ENCODE measurements at regions not wholly inside any gene's neighbourhood (a gene's known extent, or its start where the extent isn't known, plus 50 kb on each side); places are given as distances from the start of the nearest gene placed in this dataset.

- DNase-seq (ENCODE audit: low read depth) = no peak
- no peak overlapping the region for H3K4me3 ChIP-seq (ENCODE audit: control insufficient read depth, low read depth, low read length)
- no peak for TF ChIP-seq CTCF (IDR thresholded peaks at IDR 0.05; ENCODE audit: control insufficient read depth, insufficient read depth, low read depth, low read length, missing control alignments)
Observed at GRCh38 chr6:170080828-170081371, 210.0 kb downstream of the DLL1 start.

DNA sequence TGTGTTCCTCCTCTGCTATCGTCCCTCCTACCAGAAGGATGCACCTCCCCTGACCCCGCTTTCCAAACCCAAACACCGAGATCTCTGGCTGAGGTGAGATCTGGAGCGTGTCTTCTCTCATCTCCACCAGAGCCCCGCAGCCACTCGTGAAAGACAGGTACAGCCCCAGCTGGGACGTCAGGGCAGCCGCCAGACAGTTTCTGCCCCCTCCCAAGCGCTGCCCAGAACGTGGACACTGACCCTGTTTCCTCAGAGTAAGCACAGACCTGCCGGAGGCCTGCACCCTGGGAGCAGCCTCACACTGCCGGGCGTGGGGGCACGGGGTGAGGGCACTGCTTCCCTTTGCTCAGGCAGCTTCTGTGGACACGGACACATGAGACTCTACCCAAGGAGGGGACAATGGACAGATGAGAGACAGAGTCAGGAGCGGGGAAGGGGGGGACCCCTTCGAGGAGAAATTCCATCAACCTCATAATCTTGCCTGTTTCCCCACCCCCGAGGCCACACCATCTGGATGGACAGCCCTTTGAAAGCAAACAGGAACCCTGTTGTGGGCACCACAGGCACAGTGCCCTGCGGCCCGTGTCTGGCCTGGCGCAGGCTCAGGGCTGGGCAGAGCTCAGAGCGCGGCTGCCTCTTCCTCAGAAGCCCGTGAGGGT, 210.6 kb downstream of the DLL1 start:
- no peak overlapping the region for H3K4me3 ChIP-seq (ENCODE audit: control insufficient read depth, low read depth, low read length)
- no peak for TF ChIP-seq CTCF (IDR thresholded peaks at IDR 0.05; ENCODE audit: control insufficient read depth, insufficient read depth, low read depth, low read length, missing control alignments)
- DNase-seq (ENCODE audit: low read depth) = no peak

GRCh38 chr6:170076466-170077165, 214.3 kb downstream of the DLL1 start:
- no peak for TF ChIP-seq CTCF (IDR thresholded peaks at IDR 0.05; ENCODE audit: control insufficient read depth, insufficient read depth, low read depth, low read length, missing control alignments)
- no peak for DNase-seq (ENCODE audit: low read depth)
- H3K4me3 ChIP-seq (ENCODE audit: control insufficient read depth, low read depth, low read length) = no peak overlapping the region

DNA sequence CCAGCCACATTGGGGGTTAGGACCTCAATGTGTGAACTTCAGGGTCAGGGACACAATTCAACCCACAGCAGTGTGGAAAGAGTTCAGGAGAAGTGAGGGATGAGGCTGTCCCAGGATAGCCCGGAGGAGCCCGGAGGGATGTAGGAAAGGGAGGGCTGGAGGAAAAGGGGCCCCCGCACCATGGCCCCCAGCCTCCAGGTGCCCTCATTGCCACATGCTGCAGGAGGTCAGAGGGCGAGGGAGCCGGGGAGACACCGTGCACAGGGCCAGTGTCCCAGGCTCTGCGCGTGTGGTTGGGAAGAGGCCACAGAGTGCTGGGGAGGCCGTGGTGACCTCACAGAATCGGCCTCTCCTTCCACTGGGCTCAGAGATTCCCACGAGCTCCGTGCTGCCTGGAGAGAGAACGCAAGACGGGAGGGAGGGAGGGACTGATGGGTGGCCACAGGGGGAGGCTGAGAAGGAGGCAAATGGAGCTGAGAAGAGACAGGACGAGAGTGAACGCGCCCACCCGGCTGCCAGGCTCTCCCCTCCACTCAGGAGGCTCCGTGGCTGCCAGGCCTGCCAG, 215.1 kb downstream of the DLL1 start:
- no peak for TF ChIP-seq CTCF (IDR thresholded peaks at IDR 0.05; ENCODE audit: control insufficient read depth, insufficient read depth, low read depth, low read length, missing control alignments)
- no peak overlapping the region for H3K4me3 ChIP-seq (ENCODE audit: control insufficient read depth, low read depth, low read length)
- DNase-seq (ENCODE audit: low read depth) = no peak

DNA sequence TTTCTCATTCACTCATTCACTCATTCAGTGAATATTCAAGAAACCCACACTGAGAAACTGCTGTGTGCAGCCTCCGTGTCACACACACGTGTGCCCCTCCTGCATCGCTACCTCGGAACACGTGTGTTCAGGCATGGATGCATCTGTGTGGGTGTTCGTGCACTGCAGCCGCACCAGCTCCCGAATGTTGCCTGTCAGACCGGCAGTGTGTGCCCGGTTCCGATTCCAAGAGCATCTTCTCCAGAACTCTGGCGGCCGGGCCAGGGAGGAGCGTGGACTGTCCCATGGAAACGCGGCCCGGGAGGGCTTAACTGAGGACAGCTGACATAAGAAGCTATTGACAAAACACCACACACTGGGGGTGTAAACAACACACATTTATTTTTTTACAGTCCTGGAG, 216.0 kb downstream of the DLL1 start:
- DNase-seq (ENCODE audit: low read depth) = no peak
- no peak for TF ChIP-seq CTCF (IDR thresholded peaks at IDR 0.05; ENCODE audit: control insufficient read depth, insufficient read depth, low read depth, low read length, missing control alignments)
- no peak overlapping the region for H3K4me3 ChIP-seq (ENCODE audit: control insufficient read depth, low read depth, low read length)

DNA sequence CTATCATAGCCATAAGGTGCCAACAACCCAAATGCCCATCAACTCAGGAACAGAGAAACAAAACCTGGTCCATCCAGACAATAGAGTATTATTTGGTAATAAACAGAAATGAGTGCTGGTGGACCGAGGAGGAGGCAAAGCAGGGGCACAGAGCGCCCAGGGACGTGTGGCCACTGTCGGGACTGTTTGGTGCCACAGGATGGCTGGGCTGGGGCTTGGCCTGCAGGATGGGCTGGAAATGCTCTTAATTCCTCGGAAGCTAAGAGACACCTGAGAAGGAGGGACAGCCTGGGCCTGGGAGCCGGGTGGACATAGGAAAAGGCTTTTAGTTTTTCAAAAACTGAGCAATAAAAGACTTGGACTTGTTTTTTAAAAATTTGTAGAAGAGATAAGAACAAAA, 216.4 kb downstream of the DLL1 start:
- TF ChIP-seq CTCF (IDR thresholded peaks at IDR 0.05; ENCODE audit: control insufficient read depth, insufficient read depth, low read depth, low read length, missing control alignments) = no peak

More for the DNA sequence above, 216.4 kb downstream of the DLL1 start:
- no peak for DNase-seq (ENCODE audit: low read depth)
- H3K4me3 ChIP-seq (ENCODE audit: control insufficient read depth, low read depth, low read length) = no peak overlapping the region
